ENCODE measurements at regions not wholly inside any gene's neighbourhood (a gene's known extent, or its start where the extent isn't known, plus 50 kb on each side); places are given as distances from the start of the nearest gene placed in this dataset.

DNA sequence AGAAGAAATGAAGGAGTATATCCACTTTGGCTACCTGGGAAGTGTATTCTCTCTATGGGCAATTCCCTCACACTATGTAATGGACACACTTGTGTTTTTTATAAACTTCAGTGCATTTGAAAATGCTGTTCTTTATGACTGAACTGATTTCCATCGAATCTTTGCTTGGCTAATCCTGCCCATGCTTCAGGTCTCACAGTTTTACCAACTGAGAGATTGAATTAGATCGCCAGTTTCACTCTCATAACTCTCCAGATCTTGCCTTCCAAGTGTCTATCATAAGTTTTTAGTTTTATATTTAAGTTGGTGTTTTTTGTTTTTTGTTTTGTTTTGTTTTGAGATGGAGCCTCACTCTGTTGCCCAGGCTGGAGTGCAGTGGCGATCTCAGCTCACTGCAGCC lies 73.5 kb upstream of the MBNL1 start:
- Mint-ChIP-seq H3K27me3 (ENCODE audit: low read depth) (no peaks in the 10 kb centered on the region), H3K4me3 (peak overlapping the region; percentile 36), H3K9me3 (no peaks in the 10 kb centered on the region), H3K4me1 (ENCODE audit: low read depth) (peaks cover 83% of the 10 kb centered on the region), H3K36me3 (ENCODE audit: low read depth) (peaks cover 2% of the 10 kb centered on the region), H3K27ac (peak overlapping the region; percentile 99)
- no peak for DNase-seq
- CTCF ChIA-PET, result no interaction called here
- intact Hi-C loops (cut with micrococcal nuclease), result loop anchor here (5.0 to 10.0 kb wide), 3 partner anchors 1433 to 1650 kb away; partner anchors contain the start of genes EIF2A, SERP1 and SIAH2

DNA sequence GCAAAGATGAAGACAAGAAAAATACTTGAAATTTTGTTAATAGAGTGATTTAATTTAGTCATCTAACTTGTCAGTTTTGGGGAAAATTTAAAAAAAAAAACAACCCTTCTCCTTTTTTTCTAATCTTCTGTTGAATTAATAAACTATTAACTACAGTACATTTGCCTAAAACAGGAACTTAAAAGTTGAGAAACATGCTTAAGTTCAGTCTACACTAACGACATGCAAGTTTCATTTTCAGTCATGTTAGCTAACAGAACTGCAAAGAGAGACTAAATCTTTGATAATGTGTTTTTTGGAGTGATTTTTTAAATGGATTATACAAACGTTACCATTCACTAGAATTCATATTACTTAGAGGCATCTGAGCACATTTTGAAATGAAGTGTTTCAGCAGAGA lies 71.9 kb upstream of the MBNL1 start:
- CTCF ChIA-PET, result interaction anchor here (0.7 kb wide), 1 partner anchor 28 kb away, joined by 3 read pairs; no protein-coding TSS in a partner anchor
- Mint-ChIP-seq H3K27me3 (ENCODE audit: low read depth) (no peaks in the 10 kb centered on the region), H3K36me3 (ENCODE audit: low read depth) (peaks cover 4% of the 10 kb centered on the region), H3K4me3 (peak overlapping the region; percentile 75), H3K4me1 (ENCODE audit: low read depth) (peaks cover 81% of the 10 kb centered on the region), H3K27ac (peak overlapping the region; percentile 99), H3K9me3 (no peaks in the 10 kb centered on the region)
- no peak for DNase-seq
- intact Hi-C loops (cut with micrococcal nuclease), result loop anchor here (1.0 to 10.0 kb wide), 6 partner anchors 13 to 1652 kb away; partner anchors contain the start of genes EIF2A, MBNL1, SERP1 and SIAH2

DNA sequence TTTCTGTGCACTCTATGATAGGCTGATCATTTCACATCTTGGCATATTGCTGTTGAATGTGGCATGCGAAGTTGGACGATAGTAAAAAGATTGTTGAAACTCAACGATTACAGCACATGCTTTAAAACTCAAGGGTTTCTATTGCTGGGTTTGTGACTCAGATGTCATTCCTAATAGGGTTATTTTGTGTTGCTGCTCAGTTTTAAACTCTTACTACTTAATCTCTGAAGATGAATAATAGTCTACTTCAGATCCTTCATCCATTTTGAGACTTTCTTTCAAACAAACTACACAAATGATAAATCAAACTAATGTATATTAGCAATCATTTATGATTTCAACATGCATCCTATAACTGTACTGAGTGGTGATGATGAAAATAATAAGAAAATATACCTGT lies 71.3 kb upstream of the MBNL1 start:
- intact Hi-C loops (cut with micrococcal nuclease), result loop anchor here (1.0 to 10.0 kb wide), 6 partner anchors 12 to 1653 kb away; partner anchors contain the start of genes EIF2A, MBNL1, SERP1 and SIAH2
- CTCF ChIA-PET, result interaction anchor here (0.6 to 1.9 kb wide), 5 partner anchors 14 to 75 kb away, joined by 3 to 5 read pairs (median 3); no protein-coding TSS in a partner anchor
- peaks cover 4% of the 10 kb centered on the region for H3K36me3 Mint-ChIP-seq (ENCODE audit: low read depth)
- peak overlapping the region; percentile 99 for H3K27ac Mint-ChIP-seq
- DNase-seq, result no peak
- no peaks in the 10 kb centered on the region for H3K27me3 Mint-ChIP-seq (ENCODE audit: low read depth)
- no peaks in the 10 kb centered on the region for H3K9me3 Mint-ChIP-seq
- peak overlapping the region; percentile 75 for H3K4me3 Mint-ChIP-seq
- peaks cover 75% of the 10 kb centered on the region for H3K4me1 Mint-ChIP-seq (ENCODE audit: low read depth)

DNA sequence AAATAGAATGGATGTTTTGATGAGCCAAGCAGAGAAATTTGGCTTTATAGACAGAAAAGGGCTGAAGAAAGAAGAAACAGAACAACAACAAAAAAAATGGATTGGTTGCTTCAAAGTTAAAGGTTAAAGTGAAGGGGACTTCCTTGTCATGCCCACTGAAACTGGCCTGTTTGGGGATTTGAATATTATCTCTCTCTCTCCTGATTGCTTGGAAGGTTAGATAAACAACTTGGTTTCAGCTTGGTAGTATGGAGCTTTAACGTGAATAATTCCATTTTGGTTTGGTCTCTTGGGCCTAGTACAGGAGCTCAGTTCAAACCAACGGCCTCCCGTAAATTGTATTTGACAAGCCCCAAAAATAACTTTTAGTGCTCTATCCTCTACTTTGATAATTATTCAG lies 70.8 kb upstream of the MBNL1 start:
- Mint-ChIP-seq H3K36me3 (ENCODE audit: low read depth) (peaks cover 6% of the 10 kb centered on the region), H3K4me3 (peak overlapping the region; percentile 75), H3K27ac (peak overlapping the region; percentile 99), H3K9me3 (no peaks in the 10 kb centered on the region), H3K27me3 (ENCODE audit: low read depth) (no peaks in the 10 kb centered on the region), H3K4me1 (ENCODE audit: low read depth) (peaks cover 76% of the 10 kb centered on the region)
- DNase-seq, result no peak
- CTCF ChIA-PET, result interaction anchor here (0.6 to 1.9 kb wide), 7 partner anchors 14 to 75 kb away, joined by 3 to 6 read pairs (median 3); no protein-coding TSS in a partner anchor
- intact Hi-C loops (cut with micrococcal nuclease), result loop anchor here (1.0 to 10.0 kb wide), 7 partner anchors 11 to 1653 kb away; partner anchors contain the start of genes EIF2A, MBNL1, SERP1 and SIAH2

DNA sequence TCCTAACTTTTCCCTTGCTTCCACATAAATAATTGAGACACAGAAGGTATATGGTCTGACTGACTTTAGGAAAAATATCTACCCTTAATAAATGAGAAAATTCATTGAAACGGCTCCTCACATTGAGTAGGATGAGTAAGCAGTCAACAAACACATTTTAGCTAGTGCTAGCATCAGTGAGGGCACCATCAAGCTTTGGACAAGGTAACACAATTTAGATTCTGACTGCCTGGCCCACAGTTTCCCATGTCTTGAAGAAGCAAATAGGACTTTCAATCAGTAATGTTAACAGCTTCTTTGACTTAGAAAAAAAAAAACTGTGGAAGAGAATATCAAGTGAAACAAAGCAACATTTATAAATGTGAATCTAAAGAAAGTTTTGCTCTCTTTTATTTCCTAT lies 70.1 kb upstream of the MBNL1 start:
- intact Hi-C loops (cut with micrococcal nuclease), result loop anchor here (2.0 to 10.0 kb wide), 4 partner anchors 46 to 1654 kb away; partner anchors contain the start of genes EIF2A, SERP1 and SIAH2
- peak overlapping the region; percentile 99 for H3K27ac Mint-ChIP-seq
- CTCF ChIA-PET, result interaction anchor here (0.6 to 2.6 kb wide), 9 partner anchors 9 to 274 kb away, joined by 3 to 16 read pairs (median 5); partner anchors contain the start of gene MBNL1

DNA sequence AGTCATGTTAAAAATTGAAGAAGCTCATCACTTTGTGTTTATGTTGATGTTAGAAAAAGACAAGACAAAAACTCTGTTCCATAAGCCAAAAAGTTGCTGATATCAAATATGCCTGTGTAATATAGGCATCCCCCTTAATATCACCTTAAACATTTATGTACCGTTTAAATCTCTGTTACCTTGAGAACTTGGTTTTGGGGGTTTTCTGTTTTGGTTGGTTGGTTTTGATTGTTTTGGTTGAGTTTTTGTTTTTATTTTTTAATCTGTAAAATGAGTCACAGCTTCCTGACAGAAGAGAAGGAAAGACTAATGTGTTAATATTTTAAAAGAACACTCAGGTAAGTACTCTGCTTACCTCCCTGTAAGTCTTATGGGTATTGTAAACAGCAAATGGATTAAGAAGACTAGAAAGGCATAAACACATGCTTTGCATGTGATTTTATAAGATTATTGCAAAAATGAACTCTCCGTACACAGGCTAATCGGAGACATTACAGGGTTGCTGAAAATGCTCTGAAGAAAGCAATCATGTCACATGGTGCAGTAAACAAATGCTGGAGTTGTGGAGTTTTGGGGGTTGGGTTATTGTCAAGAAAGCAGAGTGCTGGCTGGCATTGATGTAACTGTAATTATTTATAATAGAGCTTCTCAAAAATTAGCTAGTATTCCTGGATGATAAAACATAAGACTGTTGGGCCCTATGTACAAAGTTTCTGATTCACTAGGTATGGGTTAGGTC lies 69.5 kb upstream of the MBNL1 start:
- peak overlapping the region; percentile 75 for H3K4me3 Mint-ChIP-seq
- H3K36me3 Mint-ChIP-seq (ENCODE audit: low read depth), result peaks cover 6% of the 10 kb centered on the region
- H3K27ac Mint-ChIP-seq, result peak overlapping the region; percentile 99
- no peaks in the 10 kb centered on the region for H3K9me3 Mint-ChIP-seq
- H3K27me3 Mint-ChIP-seq (ENCODE audit: low read depth), result no peaks in the 10 kb centered on the region
- DNase-seq, result no peak
- CTCF ChIA-PET, result interaction anchor here (0.7 to 2.6 kb wide), 10 partner anchors 8 to 273 kb away, joined by 3 to 16 read pairs (median 5); partner anchors contain the start of gene MBNL1
- peaks cover 69% of the 10 kb centered on the region for H3K4me1 Mint-ChIP-seq (ENCODE audit: low read depth)
- intact Hi-C loops (cut with micrococcal nuclease), result loop anchor here (2.0 to 10.0 kb wide), 4 partner anchors 46 to 1654 kb away; partner anchors contain the start of genes EIF2A, SERP1 and SIAH2

More for the DNA sequence above, 70.1 kb upstream of the MBNL1 start:
- peak; percentile 43 for DNase-seq
- Mint-ChIP-seq H3K9me3 (no peaks in the 10 kb centered on the region), H3K27me3 (ENCODE audit: low read depth) (no peaks in the 10 kb centered on the region), H3K36me3 (ENCODE audit: low read depth) (peaks cover 6% of the 10 kb centered on the region), H3K4me1 (ENCODE audit: low read depth) (peaks cover 73% of the 10 kb centered on the region), H3K4me3 (peak overlapping the region; percentile 75)

DNA sequence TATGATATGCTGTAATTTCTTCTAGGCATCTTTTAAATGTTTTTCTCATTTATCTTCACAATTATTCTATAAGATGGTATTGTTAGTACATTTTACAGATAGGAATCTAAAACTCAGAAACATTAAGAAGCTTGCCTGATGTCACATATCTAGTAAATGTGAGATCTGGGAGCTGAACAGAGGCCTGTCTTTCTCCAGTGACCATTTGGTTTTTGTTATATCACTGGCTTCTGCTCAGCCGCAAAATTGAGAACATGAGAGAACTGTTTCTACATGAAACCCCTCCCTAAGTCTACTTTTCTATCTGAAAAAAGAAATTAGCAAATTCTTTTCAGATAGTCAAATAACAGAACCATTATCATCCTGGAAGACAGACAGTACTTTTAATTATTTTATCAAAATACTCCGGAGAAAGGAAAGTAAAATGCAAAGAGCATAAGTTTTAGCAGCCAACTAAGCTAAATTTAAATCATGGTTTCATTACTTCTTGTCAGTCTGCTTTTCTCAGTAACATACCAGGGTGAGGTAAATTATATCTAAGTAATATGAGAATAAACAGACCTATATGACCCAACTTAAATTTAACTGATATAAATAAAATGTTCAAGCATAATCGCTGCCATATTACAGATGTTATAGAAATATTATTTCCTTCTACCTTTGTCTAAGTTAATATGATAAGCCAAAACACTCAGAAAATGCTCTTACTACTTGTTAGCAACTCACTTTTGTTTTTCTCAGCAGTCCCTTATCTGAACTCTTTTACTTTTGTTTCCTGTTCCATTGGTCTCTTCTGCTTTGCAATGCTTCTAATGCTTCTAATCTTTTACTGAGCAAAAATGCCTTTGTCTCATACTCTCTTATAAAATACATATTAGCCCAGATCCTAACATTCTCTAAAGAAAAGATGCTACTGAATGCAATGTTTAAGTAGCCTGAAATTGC lies 68.0 kb upstream of the MBNL1 start:
- Mint-ChIP-seq H3K4me1 (ENCODE audit: low read depth) (peaks cover 66% of the 10 kb centered on the region), H3K4me3 (peak overlapping the region; percentile 75), H3K27ac (peak overlapping the region; percentile 99), H3K9me3 (no peaks in the 10 kb centered on the region), H3K36me3 (ENCODE audit: low read depth) (peaks cover 11% of the 10 kb centered on the region), H3K27me3 (ENCODE audit: low read depth) (no peaks in the 10 kb centered on the region)
- intact Hi-C loops (cut with micrococcal nuclease), result loop anchor here (2.0 to 10.0 kb wide), 2 partner anchors 998 to 1424 kb away; partner anchors contain the start of gene GPR171
- CTCF ChIA-PET, result interaction anchor here (0.6 to 2.6 kb wide), 8 partner anchors 16 to 1667 kb away, joined by 3 to 16 read pairs (median 4); partner anchors contain the start of gene MBNL1
- no peak for DNase-seq

DNA sequence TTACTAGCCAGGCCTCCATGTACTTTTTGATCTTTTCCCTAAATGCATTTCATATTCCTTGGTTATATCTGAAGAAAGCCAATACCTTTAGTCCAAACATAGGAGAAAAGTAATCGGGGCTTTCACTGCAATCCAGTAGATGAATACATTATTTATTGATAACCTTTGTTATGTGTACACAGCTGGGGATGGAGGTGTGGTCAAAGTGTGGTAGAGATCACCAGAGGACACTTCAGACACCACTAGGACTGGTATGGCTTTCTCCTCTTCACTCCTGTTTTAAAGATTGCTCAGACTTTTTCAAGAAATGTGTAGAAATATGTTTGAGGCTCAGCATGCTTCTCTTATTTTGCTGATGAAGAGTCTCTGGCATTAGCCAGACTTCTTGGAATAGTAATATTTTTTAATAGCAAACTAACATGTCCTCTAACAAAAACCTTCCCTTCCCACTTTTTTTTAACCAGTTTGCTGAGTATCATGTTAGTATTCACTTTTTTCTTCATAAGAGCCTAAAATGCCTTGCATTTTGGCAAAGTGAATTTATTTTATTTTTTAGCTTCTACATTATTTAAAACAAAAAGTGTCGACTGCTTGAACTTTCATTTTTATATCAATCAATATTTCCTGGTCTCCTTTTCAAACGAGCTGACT lies 65.6 kb upstream of the MBNL1 start:
- Mint-ChIP-seq H3K4me3 (peak overlapping the region; percentile 80), H3K27me3 (ENCODE audit: low read depth) (no peaks in the 10 kb centered on the region), H3K4me1 (ENCODE audit: low read depth) (peaks cover 66% of the 10 kb centered on the region), H3K9me3 (no peaks in the 10 kb centered on the region), H3K27ac (peak overlapping the region; percentile 99), H3K36me3 (ENCODE audit: low read depth) (peaks cover 15% of the 10 kb centered on the region)
- peak; percentile 46 for DNase-seq
- intact Hi-C loops (cut with micrococcal nuclease), result loop anchor here (1.0 to 10.0 kb wide), 2 partner anchors 40 to 1422 kb away; no protein-coding TSS in a partner anchor
- CTCF ChIA-PET, result interaction anchor here (0.6 to 1.9 kb wide), 7 partner anchors 10 to 131 kb away, joined by 3 to 10 read pairs (median 4); partner anchors contain the start of gene MBNL1

DNA sequence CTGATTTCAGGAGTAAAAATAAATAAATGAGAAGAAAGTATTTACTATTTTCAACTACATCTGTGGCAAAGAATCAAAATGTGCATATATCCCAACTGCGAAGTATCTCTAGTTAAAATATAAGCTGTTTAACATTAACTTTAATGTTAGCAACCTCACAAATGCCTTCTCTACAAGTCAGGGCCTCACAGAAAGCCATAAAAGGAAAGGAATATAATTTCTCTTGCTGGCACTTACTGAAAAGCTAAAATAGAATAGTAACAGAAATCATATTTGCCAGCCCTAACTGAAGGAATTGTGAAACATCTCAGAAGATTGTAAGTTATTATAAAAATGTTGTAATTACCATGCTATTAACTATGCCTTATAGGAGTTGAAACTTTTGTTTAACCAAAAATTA lies 65.1 kb upstream of the MBNL1 start:
- no peaks in the 10 kb centered on the region for H3K27me3 Mint-ChIP-seq (ENCODE audit: low read depth)
- H3K36me3 Mint-ChIP-seq (ENCODE audit: low read depth), result peaks cover 19% of the 10 kb centered on the region
- peaks cover 66% of the 10 kb centered on the region for H3K4me1 Mint-ChIP-seq (ENCODE audit: low read depth)
- CTCF ChIA-PET, result interaction anchor here (0.6 to 1.9 kb wide), 9 partner anchors 10 to 131 kb away, joined by 3 to 10 read pairs (median 4); partner anchors contain the start of gene MBNL1
- H3K4me3 Mint-ChIP-seq, result peak overlapping the region; percentile 80
- intact Hi-C loops (cut with micrococcal nuclease), result loop anchor here (1.0 to 10.0 kb wide), 3 partner anchors 10 to 1421 kb away; no protein-coding TSS in a partner anchor
- H3K27ac Mint-ChIP-seq, result peak overlapping the region; percentile 99
- H3K9me3 Mint-ChIP-seq, result no peaks in the 10 kb centered on the region
- DNase-seq, result no peak

DNA sequence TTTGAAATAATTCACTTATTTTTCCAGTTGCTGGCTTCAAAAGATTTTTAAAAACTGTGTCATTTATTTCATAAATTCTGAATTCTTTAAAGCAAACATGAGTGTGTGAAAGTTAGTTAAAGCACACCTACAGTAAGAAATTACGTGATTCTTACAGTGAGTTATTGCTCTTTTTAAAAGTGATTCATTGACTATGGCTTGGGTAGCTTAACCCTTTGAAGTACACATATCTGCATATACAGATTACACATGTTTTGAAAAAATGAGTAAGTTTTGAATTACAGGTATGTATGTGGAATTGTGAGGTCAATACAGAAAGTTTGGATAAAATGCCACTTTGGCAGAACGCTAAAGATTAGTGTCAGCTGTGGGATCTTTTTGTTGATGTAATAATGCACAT lies 64.5 kb upstream of the MBNL1 start:
- H3K27ac Mint-ChIP-seq, result peak overlapping the region; percentile 99
- intact Hi-C loops (cut with micrococcal nuclease), result loop anchor here (1.0 to 10.0 kb wide), 3 partner anchors 11 to 1421 kb away; no protein-coding TSS in a partner anchor
- peaks cover 21% of the 10 kb centered on the region for H3K36me3 Mint-ChIP-seq (ENCODE audit: low read depth)
- H3K4me1 Mint-ChIP-seq (ENCODE audit: low read depth), result peaks cover 66% of the 10 kb centered on the region
- H3K27me3 Mint-ChIP-seq (ENCODE audit: low read depth), result no peaks in the 10 kb centered on the region
- CTCF ChIA-PET, result interaction anchor here (0.8 to 1.9 kb wide), 9 partner anchors 11 to 268 kb away, joined by 4 to 10 read pairs (median 5); partner anchors contain the start of gene MBNL1
- no peaks in the 10 kb centered on the region for H3K9me3 Mint-ChIP-seq
- peak overlapping the region; percentile 75 for H3K4me3 Mint-ChIP-seq
- no peak for DNase-seq
